SH-SY5Y (cell line): ENCODE measurements at regions not wholly inside any gene's neighbourhood (a gene's known extent, or its start where the extent isn't known, plus 50 kb on each side); places are given as distances from the start of the nearest gene placed in this dataset.

Experiments used
- GATA2 ChIP-seq: IDR thresholded peaks from 2 replicates; pipeline ENCODE4 v1.6.1; 2011; ENCODE audit warnings: mild to moderate bottlenecking, low read depth, low read length
- GATA3 ChIP-seq: IDR thresholded peaks from 2 replicates; pipeline ENCODE4 v1.6.1; 2011; ENCODE audit warnings: low read depth, mild to moderate bottlenecking, low read length, moderate library complexity

GRCh38 chr13:108102771-108103170 is 112.6 kb downstream of the LIG4 start:
- no peak for TF ChIP-seq GATA2
- no peak for TF ChIP-seq GATA3
